HEK293 (cell line): ENCODE measurements at regions not wholly inside any gene's neighbourhood (a gene's known extent, or its start where the extent isn't known, plus 50 kb on each side); places are given as distances from the start of the nearest gene placed in this dataset.
A peak's percentile ranks its signal among the peaks of the same experiment; 100 is the strongest.

Experiments
- CTCF ChIA-PET: fragments of 350-600 bp; formaldehyde crosslinking; extraction: SDS; loops from one replicate; lab custom pipeline; 2021; ENCODE audit warnings: antibody characterized with exemption; lab: Yijun Ruan, JAX
- POLR2A ChIA-PET: fragments of 300-600 bp; formaldehyde crosslinking; extraction: SDS; loops from one replicate; lab custom pipeline; 2020; ENCODE audit warnings: antibody characterized with exemption, inconsistent platforms; lab: Yijun Ruan, JAX
- H3K27ac ChIP-seq: fragments of 200-500 bp; sonication (Bioruptor generic); 2 replicates; pipeline ENCODE4 v1.5.1; 2014; ENCODE audit warnings: low read depth, low read length, control low read depth, inconsistent platforms; ENCODE audit errors: extremely low read depth
- H3K36me3 ChIP-seq, 2 experiments: fragments of 200-500 bp in 1 of 2; sonication (Bioruptor generic) in 1 of 2; 1 replicate in 1 of 2; 2 replicates in 1 of 2; pipeline ENCODE4 v1.5.1; 2014 to 2017; ENCODE audit warnings: inconsistent platforms in 2 of 2, low read length in 2 of 2; ENCODE audit not compliant: control insufficient read depth in 2 of 2, insufficient read depth in 1 of 2
- H3K4me1 ChIP-seq: fragments of 200-500 bp; sonication (Bioruptor generic); 2 replicates; pipeline ENCODE4 v1.5.1; 2014; ENCODE audit warnings: mild to moderate bottlenecking, low read length, inconsistent platforms; ENCODE audit not compliant: control insufficient read depth, insufficient read depth
- H3K4me3 ChIP-seq: 2 replicates; pipeline ENCODE4 v1.5.1; 2011; ENCODE audit warnings: low read depth, mild to moderate bottlenecking, control low read depth, low read length, moderate library complexity
- H3K9me3 ChIP-seq: fragments of 200-500 bp; sonication (Bioruptor generic); 2 replicates; pipeline ENCODE4 v1.5.1; 2014; ENCODE audit warnings: low read depth, low read length, inconsistent platforms; ENCODE audit not compliant: control insufficient read depth, insufficient read depth
- GFI1B ChIP-seq: fragments of 450-650 bp; formaldehyde crosslinking; IDR thresholded peaks from 2 replicates; pipeline ENCODE4 v1.5.1; 2016; ENCODE audit warnings: missing biosample characterization, missing genetic modification characterization
- HOXA7 ChIP-seq: sonication (generic); formaldehyde crosslinking; IDR thresholded peaks from 2 replicates; pipeline ENCODE4 v1.8.1; 2022; ENCODE audit warnings: missing genetic modification reagents, borderline replicate concordance
- HOXD13 ChIP-seq: sonication (generic); formaldehyde crosslinking; IDR thresholded peaks from 2 replicates; pipeline ENCODE4 v1.8.0; 2022; ENCODE audit warnings: missing genetic modification reagents, borderline replicate concordance
- REPIN1 ChIP-seq: fragments of 450-650 bp; formaldehyde crosslinking; IDR thresholded peaks from 2 replicates; pipeline ENCODE4 v1.5.1; 2017; ENCODE audit warnings: missing biosample characterization, missing genetic modification characterization, low read depth
- SP3 ChIP-seq: fragments of 450-650 bp; formaldehyde crosslinking; IDR thresholded peaks from 2 replicates; pipeline ENCODE4 v1.5.1; 2016; ENCODE audit warnings: missing biosample characterization, missing genetic modification characterization
- TSHZ1 ChIP-seq: fragments of 450-650 bp; formaldehyde crosslinking; IDR thresholded peaks from 2 replicates; pipeline ENCODE4 v1.5.1; 2016; ENCODE audit warnings: missing biosample characterization, missing genetic modification characterization, borderline replicate concordance
- YY1 ChIP-seq: fragments of 450-650 bp; formaldehyde crosslinking; IDR thresholded peaks from 2 replicates; pipeline ENCODE4 v1.5.1; 2018; ENCODE audit warnings: missing biosample characterization, missing genetic modification characterization
- ZBTB11 ChIP-seq: fragments of 450-650 bp; formaldehyde crosslinking; conservative IDR thresholded peaks from 2 replicates; pipeline ENCODE4 v1.5.1; 2016; ENCODE audit warnings: low read depth, missing biosample characterization, missing genetic modification characterization
- ZFP3 ChIP-seq: fragments of 450-650 bp; formaldehyde crosslinking; IDR thresholded peaks from 2 replicates; pipeline ENCODE4 v1.5.1; 2016; ENCODE audit warnings: low read depth, missing biosample characterization, missing genetic modification characterization
- ZNF132 ChIP-seq: fragments of 450-650 bp; formaldehyde crosslinking; IDR thresholded peaks from 2 replicates; pipeline ENCODE4 v1.5.1; 2017; ENCODE audit warnings: missing biosample characterization, missing genetic modification characterization, borderline replicate concordance
- ZNF133 ChIP-seq: fragments of 450-650 bp; formaldehyde crosslinking; IDR thresholded peaks from 2 replicates; pipeline ENCODE4 v1.5.1; 2016; ENCODE audit warnings: missing biosample characterization, missing genetic modification characterization
- ZNF138 ChIP-seq: fragments of 450-650 bp; formaldehyde crosslinking; IDR thresholded peaks from 2 replicates; pipeline ENCODE4 v1.5.1; 2016; ENCODE audit warnings: missing biosample characterization, missing genetic modification characterization, borderline replicate concordance
- ZNF169 ChIP-seq: fragments of 450-650 bp; formaldehyde crosslinking; IDR thresholded peaks from 2 replicates; pipeline ENCODE4 v1.5.1; 2016; ENCODE audit warnings: missing biosample characterization, missing genetic modification characterization
- ZNF202 ChIP-seq: fragments of 450-650 bp; formaldehyde crosslinking; IDR thresholded peaks from 2 replicates; pipeline ENCODE4 v1.5.1; 2016; ENCODE audit warnings: missing biosample characterization, missing genetic modification characterization, borderline replicate concordance
- ZNF23 ChIP-seq: fragments of 450-650 bp; formaldehyde crosslinking; IDR thresholded peaks from 2 replicates; pipeline ENCODE4 v1.5.1; 2016; ENCODE audit warnings: missing biosample characterization, missing genetic modification characterization, borderline replicate concordance
- ZNF239 ChIP-seq: fragments of 450-650 bp; formaldehyde crosslinking; IDR thresholded peaks from 2 replicates; pipeline ENCODE4 v1.5.1; 2016; ENCODE audit warnings: missing biosample characterization, missing genetic modification characterization
- ZNF473 ChIP-seq: fragments of 450-650 bp; formaldehyde crosslinking; IDR thresholded peaks from 2 replicates; pipeline ENCODE4 v1.5.1; 2017; ENCODE audit warnings: missing biosample characterization, missing genetic modification characterization
- ZNF510 ChIP-seq: fragments of 450-650 bp; formaldehyde crosslinking; IDR thresholded peaks from 2 replicates; pipeline ENCODE4 v1.5.1; 2018; ENCODE audit warnings: mild to moderate bottlenecking, missing genetic modification characterization, missing biosample characterization; ENCODE audit not compliant: insufficient replicate concordance
- ZNF530 ChIP-seq: fragments of 450-650 bp; formaldehyde crosslinking; IDR thresholded peaks from 2 replicates; pipeline ENCODE4 v1.5.1; 2016; ENCODE audit warnings: low read depth, missing biosample characterization, missing genetic modification characterization
- ZNF645 ChIP-seq: fragments of 450-650 bp; formaldehyde crosslinking; IDR thresholded peaks from 2 replicates; pipeline ENCODE4; 2016; ENCODE audit warnings: missing biosample characterization, missing genetic modification characterization
- ZNF776 ChIP-seq: fragments of 450-650 bp; formaldehyde crosslinking; IDR thresholded peaks from 2 replicates; pipeline ENCODE4 v1.5.0; 2017; ENCODE audit warnings: missing biosample characterization, missing genetic modification characterization, borderline replicate concordance
- ZNF837 ChIP-seq: fragments of 450-650 bp; formaldehyde crosslinking; IDR thresholded peaks from 2 replicates; pipeline ENCODE4 v1.5.1; 2016; ENCODE audit warnings: missing biosample characterization, missing genetic modification characterization
- ZSCAN16 ChIP-seq: fragments of 450-650 bp; formaldehyde crosslinking; IDR thresholded peaks from 2 replicates; pipeline ENCODE4 v1.5.1; 2016; ENCODE audit warnings: missing biosample characterization, missing genetic modification characterization
- TF ChIP-seq, protein P1 (sequence below): fragments of 450-650 bp; formaldehyde crosslinking; IDR thresholded peaks from 2 replicates; pipeline ENCODE4 v1.5.1; 2016; ENCODE audit warnings: missing biosample characterization, missing genetic modification characterization
- TF ChIP-seq, protein P2 (sequence below): fragments of 450-650 bp; formaldehyde crosslinking; IDR thresholded peaks from 2 replicates; pipeline ENCODE4 v1.5.1; 2016; ENCODE audit warnings: missing biosample characterization, missing genetic modification characterization

DNA sequence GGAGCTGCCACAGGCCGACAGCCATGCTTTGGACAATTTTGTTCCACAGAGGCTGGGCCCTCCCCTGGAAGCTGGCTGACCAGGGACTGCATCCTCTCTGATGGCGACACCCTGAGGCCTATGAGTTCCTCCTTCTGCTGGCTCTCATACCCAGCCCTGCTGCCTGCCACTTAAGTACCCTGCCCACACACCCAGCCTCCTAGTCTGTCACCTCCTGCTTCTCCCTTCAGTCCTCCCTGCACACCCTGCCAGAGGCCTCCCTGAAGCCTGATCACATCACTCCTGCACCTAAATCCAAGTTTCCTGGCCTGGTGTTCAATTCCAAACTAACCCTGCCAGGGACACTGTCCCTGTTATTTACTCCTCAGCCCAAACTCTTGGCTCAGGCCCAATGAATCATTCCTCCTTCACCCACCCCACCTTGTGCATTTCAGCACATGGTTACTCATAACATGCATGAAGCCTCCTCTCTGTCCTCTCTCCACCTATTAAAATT lies 136.7 kb upstream of the NECTIN1 start (continued):
- TF ChIP-seq YY1 (tag by site-specific recombination) (no peak), ZNF132 (no peak), ZNF239 (tag by site-specific recombination) (no peak), ZNF510 (no peak), ZNF23 (no peak), ZNF202 (no peak), TSHZ1 (tag by site-specific recombination) (no peak), ZNF837 (tag by site-specific recombination) (no peak), HOXA7 (no peak), GFI1B (no peak)
- TF ChIP-seq, protein P1, sequence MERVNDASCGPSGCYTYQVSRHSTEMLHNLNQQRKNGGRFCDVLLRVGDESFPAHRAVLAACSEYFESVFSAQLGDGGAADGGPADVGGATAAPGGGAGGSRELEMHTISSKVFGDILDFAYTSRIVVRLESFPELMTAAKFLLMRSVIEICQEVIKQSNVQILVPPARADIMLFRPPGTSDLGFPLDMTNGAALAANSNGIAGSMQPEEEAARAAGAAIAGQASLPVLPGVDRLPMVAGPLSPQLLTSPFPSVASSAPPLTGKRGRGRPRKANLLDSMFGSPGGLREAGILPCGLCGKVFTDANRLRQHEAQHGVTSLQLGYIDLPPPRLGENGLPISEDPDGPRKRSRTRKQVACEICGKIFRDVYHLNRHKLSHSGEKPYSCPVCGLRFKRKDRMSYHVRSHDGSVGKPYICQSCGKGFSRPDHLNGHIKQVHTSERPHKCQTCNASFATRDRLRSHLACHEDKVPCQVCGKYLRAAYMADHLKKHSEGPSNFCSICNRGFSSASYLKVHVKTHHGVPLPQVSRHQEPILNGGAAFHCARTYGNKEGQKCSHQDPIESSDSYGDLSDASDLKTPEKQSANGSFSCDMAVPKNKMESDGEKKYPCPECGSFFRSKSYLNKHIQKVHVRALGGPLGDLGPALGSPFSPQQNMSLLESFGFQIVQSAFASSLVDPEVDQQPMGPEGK = 0 out of 2 replicates have a peak, but pooled peaks have one; percentile 20
- TF ChIP-seq, all 188 proteins: peak for 7

DNA sequence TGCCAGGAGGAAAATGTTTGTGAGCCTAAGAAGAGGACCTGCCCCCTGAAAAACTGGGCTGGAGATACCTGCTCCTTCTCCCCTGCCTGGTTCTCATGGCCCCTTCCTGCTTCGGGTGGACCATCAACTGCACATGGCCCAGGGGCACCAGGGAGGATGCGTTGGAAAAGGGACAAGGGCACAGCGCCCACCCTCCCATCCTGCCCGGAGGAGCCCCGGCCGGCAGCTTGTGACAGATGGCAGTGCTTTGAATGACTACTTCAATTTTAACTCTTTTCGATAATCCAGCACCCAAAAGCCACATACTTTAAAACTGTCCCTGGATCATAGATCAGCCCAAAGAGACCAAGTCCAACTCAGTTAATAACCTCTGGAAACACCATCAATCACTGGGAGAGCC lies 135.8 kb upstream of the NECTIN1 start:
- Histone ChIP-seq H3K4me1 (no peaks in the 10 kb centered on the region), H3K36me3 (no peaks in the 10 kb centered on the region), H3K4me3 (no peak overlapping the region), H3K27ac (no peak overlapping the region), H3K9me3 (no peaks in the 10 kb centered on the region)
- ChIA-PET CTCF (interaction anchor here (0.7 kb wide), 1 partner anchor 129 kb away, joined by 6 read pairs; no protein-coding TSS in a partner anchor), POLR2A (no interaction called here)
- no peak for TF ChIP-seq HOXD13
- TF ChIP-seq ZNF133 (tag by site-specific recombination) = no peak
- no peak for TF ChIP-seq ZSCAN16
- no peak for TF ChIP-seq ZBTB11
- no peak for TF ChIP-seq ZNF530
- TF ChIP-seq ZNF138 = no peak
- TF ChIP-seq, protein P2, sequence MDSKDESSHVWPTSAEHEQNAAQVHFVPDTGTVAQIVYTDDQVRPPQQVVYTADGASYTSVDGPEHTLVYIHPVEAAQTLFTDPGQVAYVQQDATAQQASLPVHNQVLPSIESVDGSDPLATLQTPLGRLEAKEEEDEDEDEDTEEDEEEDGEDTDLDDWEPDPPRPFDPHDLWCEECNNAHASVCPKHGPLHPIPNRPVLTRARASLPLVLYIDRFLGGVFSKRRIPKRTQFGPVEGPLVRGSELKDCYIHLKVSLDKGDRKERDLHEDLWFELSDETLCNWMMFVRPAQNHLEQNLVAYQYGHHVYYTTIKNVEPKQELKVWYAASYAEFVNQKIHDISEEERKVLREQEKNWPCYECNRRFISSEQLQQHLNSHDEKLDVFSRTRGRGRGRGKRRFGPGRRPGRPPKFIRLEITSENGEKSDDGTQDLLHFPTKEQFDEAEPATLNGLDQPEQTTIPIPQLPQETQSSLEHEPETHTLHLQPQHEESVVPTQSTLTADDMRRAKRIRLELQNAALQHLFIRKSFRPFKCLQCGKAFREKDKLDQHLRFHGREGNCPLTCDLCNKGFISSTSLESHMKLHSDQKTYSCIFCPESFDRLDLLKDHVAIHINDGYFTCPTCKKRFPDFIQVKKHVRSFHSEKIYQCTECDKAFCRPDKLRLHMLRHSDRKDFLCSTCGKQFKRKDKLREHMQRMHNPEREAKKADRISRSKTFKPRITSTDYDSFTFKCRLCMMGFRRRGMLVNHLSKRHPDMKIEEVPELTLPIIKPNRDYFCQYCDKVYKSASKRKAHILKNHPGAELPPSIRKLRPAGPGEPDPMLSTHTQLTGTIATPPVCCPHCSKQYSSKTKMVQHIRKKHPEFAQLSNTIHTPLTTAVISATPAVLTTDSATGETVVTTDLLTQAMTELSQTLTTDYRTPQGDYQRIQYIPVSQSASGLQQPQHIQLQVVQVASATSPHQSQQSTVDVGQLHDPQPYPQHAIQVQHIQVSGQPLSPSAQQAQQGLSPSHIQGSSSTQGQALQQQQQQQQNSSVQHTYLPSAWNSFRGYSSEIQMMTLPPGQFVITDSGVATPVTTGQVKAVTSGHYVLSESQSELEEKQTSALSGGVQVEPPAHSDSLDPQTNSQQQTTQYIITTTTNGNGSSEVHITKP = no peak
- no peak for TF ChIP-seq ZNF202
- no peak for TF ChIP-seq REPIN1
- no peak for TF ChIP-seq ZNF169 (tag by site-specific recombination)
- TF ChIP-seq ZNF776 (tag by site-specific recombination) = no peak
- TF ChIP-seq SP3 = no peak
- no peak for TF ChIP-seq ZNF473 (tag by site-specific recombination)
- TF ChIP-seq ZFP3 (tag by site-specific recombination) = no peak
- no peak for TF ChIP-seq ZNF645 (tag by site-specific recombination)
